HCT116 (cell line): ENCODE measurements at regions not wholly inside any gene's neighbourhood (a gene's known extent, or its start where the extent isn't known, plus 50 kb on each side); places are given as distances from the start of the nearest gene placed in this dataset.

Experiments used
- ATAC-seq: fragments of 200-7000 bp; cut with Tn5 transposase; 2 replicates; pipeline ENCODE4 v1.9.1; 2020; ENCODE audit warnings: mild to moderate bottlenecking, moderate library complexity
- BruUV-seq: library from RNA; stranded (reverse); fragments of 400-500 nt; replicated peaks from 2 replicates; lab custom pipeline; 2021; lab: Mats Ljungman, UMichigan
- CTCF ChIA-PET: fragments of 300-600 bp; sonication (Branson Sonifier 250); formaldehyde crosslinking; loops from one replicate; lab custom pipeline; 2021; ENCODE audit warnings: antibody characterized with exemption; lab: Charles Lee
- POLR2A ChIA-PET: fragments of 300-600, 350-600 bp; sonication (Branson Sonifier 250); formaldehyde crosslinking; loops from one replicate; lab custom pipeline; 2021; ENCODE audit warnings: antibody characterized with exemption; lab: Charles Lee
- RAD21 ChIA-PET, 2 experiments: fragments of 300-600 bp; sonication (Branson Sonifier 250); formaldehyde crosslinking; loops; one replicate each; lab custom pipeline; 2023; ENCODE audit warnings: low total read pairs in 2 of 2; ENCODE audit not compliant: uncharacterized antibody in 2 of 2, unreplicated experiment in 2 of 2, low non-redundant PET in 1 of 2; lab: Charles Lee
- DNase-seq: peaks from one replicate; pipeline ENCODE4 v3.0.0-alpha.2; 2010; ENCODE audit warnings: low read depth, low spot score
- H2AFZ ChIP-seq: fragments of 200-600 bp; shearing (Covaris generic), sonication (generic); 2 replicates; pipeline ENCODE4 v1.6.1; 2017; ENCODE audit warnings: low read depth, mixed run types, mixed read lengths, antibody characterized with exemption, low read length; ENCODE audit not compliant: poor library complexity, severe bottlenecking
- H3K27ac ChIP-seq: 2 replicates; pipeline ENCODE4 v1.5.1; 2012; ENCODE audit warnings: low read depth, low read length
- H3K27me3 ChIP-seq: fragments of 200-600 bp; sonication (generic); 2 replicates; pipeline ENCODE4 v1.6.1; 2016; ENCODE audit warnings: mixed run types, low read length, mixed read lengths; ENCODE audit not compliant: insufficient read depth
- H3K36me3 ChIP-seq, 2 experiments: fragments of 200-500 bp in 1 of 2; fragments of 200-600 bp in 1 of 2; sonication (Bioruptor generic) in 1 of 2; sonication (generic) in 1 of 2; 2 replicates each; pipeline versions ENCODE4 v1.5.1 to v1.6.1; 2014 to 2016; ENCODE audit warnings: low read length in 2 of 2, inconsistent platforms in 1 of 2, mixed read lengths in 1 of 2, mixed run types in 1 of 2; ENCODE audit not compliant: insufficient read depth in 2 of 2, control insufficient read depth in 1 of 2
- H3K4me1 ChIP-seq, 2 experiments: fragments of 200-600 bp in 1 of 2; sonication (generic) in 1 of 2; 2 replicates each; pipeline versions ENCODE4 v1.5.1 to v1.6.1; 2012 to 2017; ENCODE audit warnings: low read length in 2 of 2, inconsistent platforms in 1 of 2, mild to moderate bottlenecking in 1 of 2, mixed read lengths in 1 of 2, mixed run types in 1 of 2, moderate library complexity in 1 of 2; ENCODE audit not compliant: insufficient read depth in 2 of 2, control insufficient read depth in 1 of 2
- H3K4me2 ChIP-seq: fragments of 200-600 bp; sonication (generic); 2 replicates; pipeline ENCODE4 v1.6.1; 2017; ENCODE audit warnings: mixed run types, low read length, mixed read lengths
- H3K4me3 ChIP-seq, 2 experiments: fragments of 200-600 bp in 1 of 2; sonication (generic) in 1 of 2; replicated peaks in 1 of 2; 2 replicates each; pipeline ENCODE4 v1.5.1; 2011 to 2016; ENCODE audit warnings: low read length in 2 of 2, control low read depth in 1 of 2, low read depth in 1 of 2, mild to moderate bottlenecking in 1 of 2, mixed read lengths in 1 of 2, mixed run types in 1 of 2
- H3K79me2 ChIP-seq: fragments of 200-600 bp; sonication (generic); 2 replicates; pipeline ENCODE4 v1.6.1; 2017; ENCODE audit warnings: mild to moderate bottlenecking, mixed run types, low read length, moderate library complexity, mixed read lengths; ENCODE audit not compliant: insufficient read depth
- H3K9ac ChIP-seq: fragments of 200-600 bp; sonication (generic); 2 replicates; pipeline ENCODE4 v1.6.1; 2016; ENCODE audit warnings: low read length, mixed read lengths
- H3K9me2 ChIP-seq: fragments of 200-600 bp; sonication (generic), shearing (Covaris generic); 2 replicates; pipeline ENCODE4 v1.6.1; 2017; ENCODE audit warnings: mixed run types, mild to moderate bottlenecking, moderate library complexity; ENCODE audit not compliant: insufficient read depth
- H3K9me3 ChIP-seq, 2 experiments: fragments of 200-500 bp in 1 of 2; fragments of 200-600 bp in 1 of 2; sonication (Bioruptor generic) in 1 of 2; sonication (generic) in 1 of 2; 2 replicates each; pipeline ENCODE4 v1.6.1; 2014 to 2017; ENCODE audit warnings: low read length in 2 of 2, mixed read lengths in 2 of 2, inconsistent platforms in 1 of 2, low read depth in 1 of 2, mild to moderate bottlenecking in 1 of 2, mixed run types in 1 of 2, moderate library complexity in 1 of 2; ENCODE audit not compliant: control insufficient read depth in 1 of 2, insufficient read depth in 1 of 2
- H4K20me1 ChIP-seq: fragments of 200-600 bp; sonication (generic), shearing (Covaris generic); 2 replicates; pipeline ENCODE4 v1.6.1; 2017; ENCODE audit warnings: mixed run types, mild to moderate bottlenecking, moderate library complexity; ENCODE audit not compliant: insufficient read depth
- CBX3 ChIP-seq: IDR thresholded peaks from 2 replicates; pipeline ENCODE4 v1.6.1; 2012; ENCODE audit warnings: low read depth
- CEBPB ChIP-seq: IDR thresholded peaks from 2 replicates; pipeline ENCODE4 v1.6.1; 2012; ENCODE audit warnings: low read depth
- ELF1 ChIP-seq: IDR thresholded peaks from 2 replicates; pipeline ENCODE4 v1.6.1; 2012; ENCODE audit warnings: low read depth, borderline replicate concordance
- EZH2 ChIP-seq: fragments of 200-600 bp; sonication (generic); IDR thresholded peaks from 2 replicates; pipeline ENCODE4 v1.6.1; 2017; ENCODE audit warnings: antibody characterized with exemption, mixed run types
- POLR2A ChIP-seq: IDR thresholded peaks from 2 replicates; pipeline ENCODE4 v1.7.0; 2011; ENCODE audit warnings: borderline replicate concordance; ENCODE audit not compliant: insufficient read depth, insufficient read length; ENCODE audit errors: extremely low read depth
- SP1 ChIP-seq: IDR thresholded peaks from 2 replicates; pipeline ENCODE4 v1.6.1; 2012; ENCODE audit warnings: low read depth
- TCF7L2 ChIP-seq: IDR thresholded peaks from 2 replicates; pipeline ENCODE4 v1.7.0; 2011; ENCODE audit warnings: borderline replicate concordance, inconsistent platforms; ENCODE audit not compliant: insufficient read depth, insufficient read length; ENCODE audit errors: extremely low read depth
- ZNF274 ChIP-seq: fragments of 200-500 bp; sonication (Bioruptor generic); IDR thresholded peaks from 2 replicates; pipeline ENCODE4 v1.6.1; 2014; ENCODE audit warnings: mild to moderate bottlenecking, low read depth, low read length, inconsistent platforms
- intact Hi-C: fragments of 100-400 bp; cut with micrococcal nuclease; formaldehyde crosslinking; loops from 2 replicates; pipeline ENCODE4 v1.10.0; 2022
- TF ChIP-seq, protein P1 (sequence below): IDR thresholded peaks from 2 replicates; pipeline ENCODE4 v1.6.1; 2012
- TF ChIP-seq, protein P2 (sequence below), 3 experiments: fragments of 200-600 bp in 1 of 3; sonication (generic) in 1 of 3; IDR thresholded peaks in 2 of 3; conservative IDR thresholded peaks in 1 of 3; 2 replicates each; pipeline ENCODE4 v1.5.1; 2012 to 2017; ENCODE audit warnings: low read depth in 2 of 3, low read length in 2 of 3, antibody characterized with exemption in 1 of 3, borderline replicate concordance in 1 of 3, control low read depth in 1 of 3, mild to moderate bottlenecking in 1 of 3, mixed read lengths in 1 of 3, mixed run types in 1 of 3, moderate library complexity in 1 of 3; ENCODE audit not compliant: insufficient read depth in 1 of 3
- TF ChIP-seq, protein P3 (sequence below): IDR thresholded peaks from 2 replicates; pipeline ENCODE4 v1.6.1; 2012

DNA sequence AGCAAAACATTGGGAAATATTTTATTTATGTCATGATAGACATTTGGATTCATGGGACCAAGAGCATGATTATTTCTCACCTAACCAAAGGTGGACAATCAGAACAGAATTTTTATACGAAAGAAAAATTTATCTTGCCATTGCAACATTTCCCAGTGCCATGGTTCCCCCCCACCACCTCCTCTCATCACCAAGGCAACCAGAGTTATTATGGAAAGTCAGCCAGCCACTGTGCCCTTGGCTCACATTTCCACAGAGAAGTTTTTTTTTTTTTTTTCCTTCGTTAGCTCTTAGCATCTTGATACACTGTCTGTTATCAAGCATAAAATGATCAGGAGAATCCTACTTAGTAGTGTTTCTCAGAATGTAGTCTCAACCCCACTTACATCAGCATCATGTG, 176.4 kb upstream of the TMTC1 start:
- H3K9me2 ChIP-seq, result no peaks in the 10 kb centered on the region
- DNase-seq (no peak), ATAC-seq (no peak)
- H3K79me2 ChIP-seq, result no peaks in the 10 kb centered on the region
- H3K9ac ChIP-seq, result no peak overlapping the region
- RAD21 ChIA-PET, result interaction anchor here in 1 of 2 experiments (0.6 kb wide), 1 partner anchor 1462 kb away, joined by 3 read pairs; no protein-coding TSS in a partner anchor
- no peaks in the 10 kb centered on the region for H3K4me1 ChIP-seq
- H3K9me3 ChIP-seq, result no peaks in the 10 kb centered on the region
- TF ChIP-seq SP1, result no peak
- no peak for TF ChIP-seq TCF7L2
- TF ChIP-seq, protein P1, sequence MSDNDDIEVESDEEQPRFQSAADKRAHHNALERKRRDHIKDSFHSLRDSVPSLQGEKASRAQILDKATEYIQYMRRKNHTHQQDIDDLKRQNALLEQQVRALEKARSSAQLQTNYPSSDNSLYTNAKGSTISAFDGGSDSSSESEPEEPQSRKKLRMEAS, result no peak
- no peak for TF ChIP-seq POLR2A
- TF ChIP-seq EZH2, result no peak
- no peak for TF ChIP-seq ELF1
- no peak for TF ChIP-seq CBX3
- no peak for TF ChIP-seq CEBPB
- no peak for TF ChIP-seq ZNF274
- TF ChIP-seq, protein P2, sequence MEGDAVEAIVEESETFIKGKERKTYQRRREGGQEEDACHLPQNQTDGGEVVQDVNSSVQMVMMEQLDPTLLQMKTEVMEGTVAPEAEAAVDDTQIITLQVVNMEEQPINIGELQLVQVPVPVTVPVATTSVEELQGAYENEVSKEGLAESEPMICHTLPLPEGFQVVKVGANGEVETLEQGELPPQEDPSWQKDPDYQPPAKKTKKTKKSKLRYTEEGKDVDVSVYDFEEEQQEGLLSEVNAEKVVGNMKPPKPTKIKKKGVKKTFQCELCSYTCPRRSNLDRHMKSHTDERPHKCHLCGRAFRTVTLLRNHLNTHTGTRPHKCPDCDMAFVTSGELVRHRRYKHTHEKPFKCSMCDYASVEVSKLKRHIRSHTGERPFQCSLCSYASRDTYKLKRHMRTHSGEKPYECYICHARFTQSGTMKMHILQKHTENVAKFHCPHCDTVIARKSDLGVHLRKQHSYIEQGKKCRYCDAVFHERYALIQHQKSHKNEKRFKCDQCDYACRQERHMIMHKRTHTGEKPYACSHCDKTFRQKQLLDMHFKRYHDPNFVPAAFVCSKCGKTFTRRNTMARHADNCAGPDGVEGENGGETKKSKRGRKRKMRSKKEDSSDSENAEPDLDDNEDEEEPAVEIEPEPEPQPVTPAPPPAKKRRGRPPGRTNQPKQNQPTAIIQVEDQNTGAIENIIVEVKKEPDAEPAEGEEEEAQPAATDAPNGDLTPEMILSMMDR (IDR thresholded peaks at IDR 0.05 in 2 of 3, conservative IDR thresholded peaks at IDR 0.05 in 1 of 3; ENCODE audit: borderline replicate concordance in 1 of 3, insufficient read depth in 1 of 3, low read depth in 2 of 3, low read length in 2 of 3), result no peak
- TF ChIP-seq, protein P3, sequence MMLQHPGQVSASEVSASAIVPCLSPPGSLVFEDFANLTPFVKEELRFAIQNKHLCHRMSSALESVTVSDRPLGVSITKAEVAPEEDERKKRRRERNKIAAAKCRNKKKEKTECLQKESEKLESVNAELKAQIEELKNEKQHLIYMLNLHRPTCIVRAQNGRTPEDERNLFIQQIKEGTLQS, result no peak
- H3K36me3 ChIP-seq, result no peaks in the 10 kb centered on the region
- no TSS peak for BruUV-seq
- no peak overlapping the region for H2AFZ ChIP-seq
- no peaks in the 10 kb centered on the region for H3K27me3 ChIP-seq
- no peak overlapping the region for H3K4me3 ChIP-seq
- H3K4me2 ChIP-seq, result no peak overlapping the region
- no peaks in the 10 kb centered on the region; the same call in 1 of the 2 replicates for H4K20me1 ChIP-seq
- CTCF ChIA-PET, result no interaction called here
- no peak overlapping the region for H3K27ac ChIP-seq
- intact Hi-C loops, result no loop called here
- POLR2A ChIA-PET, result no interaction called here
